ENCODE measurements at regions not wholly inside any gene's neighbourhood (a gene's known extent, or its start where the extent isn't known, plus 50 kb on each side); places are given as distances from the start of the nearest gene placed in this dataset.

GRCh38 chr2:184520441-184520840, 77.9 kb upstream of the ZNF804A start (continued):
- TF ChIP-seq SAP30 (IDR thresholded peaks at IDR 0.05; ENCODE audit: borderline replicate concordance, insufficient read depth, low read depth, low read length, poor library complexity, severe bottlenecking) (no peak), STAT5A (IDR thresholded peaks at IDR 0.05; ENCODE audit: borderline replicate concordance, low read length) (no peak), JUN (IDR thresholded peaks at IDR 0.05; ENCODE audit: borderline replicate concordance, low read depth, low read length) (no peak), JUN (CRISPR knock-in tag; IDR thresholded peaks at IDR 0.05; ENCODE audit: borderline replicate concordance) (no peak), DLX4 (CRISPR knock-in tag; IDR thresholded peaks at IDR 0.05) (no peak), SMAD2 (IDR thresholded peaks at IDR 0.05; ENCODE audit: low read depth, low read length) (no peak)

GRCh38 chr2:184523732-184524131, 74.6 kb upstream of the ZNF804A start:
- in situ Hi-C loops (cut with MboI) (no loop called here), intact Hi-C loops (cut with micrococcal nuclease) (no loop called here)
- H4K20me1 ChIP-seq (replicated peaks; ENCODE audit: control insufficient read depth, insufficient read depth, low read length) = no peaks in the 10 kb centered on the region
- H3K4me3 ChIP-seq = no peak overlapping the region
- ChIA-PET POLR2A (no interaction called here), CTCF (ENCODE audit: low intra/inter-chr PET ratio) (no interaction called here)
- no peaks in the 10 kb centered on the region for H3K9me1 ChIP-seq (ENCODE audit: control insufficient read depth, insufficient read depth, low read length)
- no peak overlapping the region for H2AFZ ChIP-seq (ENCODE audit: low read depth, low read length)
- no peaks in the 10 kb centered on the region; the same call in 1 of the 2 replicates for H3K9me3 ChIP-seq (replicated peaks; ENCODE audit: control insufficient read depth, insufficient read depth, low read depth, low read length)
- H3K4me2 ChIP-seq (ENCODE audit: insufficient read depth, low read length) = no peak overlapping the region
- no peak overlapping the region for H3K9ac ChIP-seq (ENCODE audit: insufficient read depth in 1 of 2, low read depth in 2 of 2, low read length in 2 of 2)
- H3K27ac ChIP-seq (ENCODE audit: extremely low read depth, low read depth, low read length) = no peak overlapping the region
- ATAC-seq (no peak), DNase-seq (ENCODE audit: extremely low read depth in 1 of 4, low spot score in 3 of 4) (no peak), FAIRE-seq (no peak)
- 9% methylated on average over 11 of the region's 11 CpGs for WGBS (ENCODE audit: insufficient coverage, low coverage, missing lambda C conversion rate)
- no peaks in the 10 kb centered on the region for H3K4me1 ChIP-seq (replicated peaks in 1 of 2; ENCODE audit: control insufficient read depth in 2 of 2, insufficient read depth in 2 of 2, low read length in 2 of 2)
- H3K27me3 ChIP-seq (ENCODE audit: control insufficient read depth in 2 of 2, insufficient read depth in 2 of 2, low read length in 2 of 2) = no peaks in the 10 kb centered on the region
- no peaks in the 10 kb centered on the region for H3K36me3 ChIP-seq (ENCODE audit: control insufficient read depth, insufficient read depth, low read length)
- no peaks in the 10 kb centered on the region for H3K79me2 ChIP-seq (ENCODE audit: control insufficient read depth, insufficient read depth, low read length)
- no peak for TF ChIP-seq CHD2 (IDR thresholded peaks at IDR 0.05; ENCODE audit: low read depth, low read length)
- no peak for TF ChIP-seq XRCC4 (IDR thresholded peaks at IDR 0.05; ENCODE audit: extremely low read depth, insufficient read depth, insufficient read length)
- TF ChIP-seq CBX2 (IDR thresholded peaks at IDR 0.05; ENCODE audit: insufficient read depth, low read length, poor library complexity, severe bottlenecking) = no peak
- TF ChIP-seq POU5F1 (IDR thresholded peaks at IDR 0.05; ENCODE audit: borderline replicate concordance, low read depth, low read length, partially characterized antibody) = no peak
- no peak for TF ChIP-seq HNRNPK (IDR thresholded peaks at IDR 0.05; ENCODE audit: low read depth, low read length, poor library complexity, severe bottlenecking)
- TF ChIP-seq RB1 (IDR thresholded peaks at IDR 0.05; ENCODE audit: low read depth) = no peak
- TF ChIP-seq MTA3 (IDR thresholded peaks at IDR 0.05; ENCODE audit: borderline replicate concordance) = no peak
- no TSS peak for BruUV-seq (replicated peaks)
